ENCODE measurements at regions not wholly inside any gene's neighbourhood (a gene's known extent, or its start where the extent isn't known, plus 50 kb on each side); places are given as distances from the start of the nearest gene placed in this dataset.

- TF ChIP-seq CTCF (IDR thresholded peaks at IDR 0.05; ENCODE audit: low read depth, low read length, poor library complexity, severe bottlenecking) = no peak
- no peak for TF ChIP-seq EZH2phosphoT487 (IDR thresholded peaks at IDR 0.05; ENCODE audit: borderline replicate concordance, low read length)
Measured at GRCh38 chr3:68428495-68428894, 503.9 kb downstream of the TAFA4 start.
